PC-9 (cell line): ENCODE measurements at regions not wholly inside any gene's neighbourhood (a gene's known extent, or its start where the extent isn't known, plus 50 kb on each side); places are given as distances from the start of the nearest gene placed in this dataset.

Source experiments
- BruUV-seq: library from RNA; stranded (reverse); fragments of 400-500 nt; replicated peaks from 2 replicates; lab custom pipeline; 2021; lab: Mats Ljungman, UMichigan
- CTCF ChIA-PET: fragments of 300-600 bp; sonication (Branson Sonifier 250); formaldehyde crosslinking; loops from one replicate; lab custom pipeline; 2022; ENCODE audit warnings: antibody characterized with exemption; lab: Charles Lee
- POLR2A ChIA-PET: fragments of 300-600 bp; sonication (Branson Sonifier 250); formaldehyde crosslinking; loops from one replicate; lab custom pipeline; 2022; ENCODE audit warnings: antibody characterized with exemption; ENCODE audit not compliant: unreplicated experiment; lab: Charles Lee
- DNase-seq, 2 experiments: peaks; one replicate each; pipeline versions ENCODE4 v3.0.0 to v3.0.0-alpha.2; 2015 to 2022; ENCODE audit warnings: mixed read lengths in 1 of 2
- H2AFZ ChIP-seq: fragments of 200-600 bp; sonication (generic); 2 replicates; pipeline ENCODE4 v1.8.1; 2017; ENCODE audit warnings: antibody characterized with exemption
- H3F3A ChIP-seq: fragments of 200-600 bp; sonication (generic); 2 replicates; pipeline ENCODE4 v1.8.1; 2017; ENCODE audit warnings: antibody characterized with exemption, mild to moderate bottlenecking, low read depth; ENCODE audit not compliant: insufficient read depth
- H3K27ac ChIP-seq: fragments of 200-600 bp; sonication (generic); 2 replicates; pipeline ENCODE4 v1.6.1; 2016; ENCODE audit warnings: mixed run types
- H3K27me3 ChIP-seq: fragments of 200-600 bp; sonication (generic); 2 replicates; pipeline ENCODE4 v1.6.1; 2016; ENCODE audit warnings: low read depth, mixed run types; ENCODE audit not compliant: insufficient read depth
- H3K36me3 ChIP-seq: fragments of 200-600 bp; sonication (generic); 2 replicates; pipeline ENCODE4 v1.6.1; 2016; ENCODE audit warnings: low read depth, mixed run types
- H3K4me1 ChIP-seq: fragments of 200-600 bp; sonication (generic); replicated peaks from 2 replicates; pipeline ENCODE4 v1.6.1; 2016; ENCODE audit warnings: mixed run types; ENCODE audit not compliant: insufficient read depth
- H3K4me2 ChIP-seq: fragments of 200-600 bp; sonication (generic); 2 replicates; pipeline ENCODE4 v1.6.1; 2017; ENCODE audit warnings: mixed run types
- H3K4me3 ChIP-seq: fragments of 200-600 bp; sonication (generic); 2 replicates; pipeline ENCODE4 v1.6.1; 2016; ENCODE audit warnings: mixed run types
- H3K79me2 ChIP-seq: fragments of 200-600 bp; sonication (generic); 2 replicates; pipeline ENCODE4 v1.6.1; 2017; ENCODE audit warnings: low read depth, mixed run types
- H3K9me2 ChIP-seq: fragments of 200-600 bp; sonication (generic); 2 replicates; pipeline ENCODE4 v1.8.1; 2017; ENCODE audit warnings: mild to moderate bottlenecking; ENCODE audit not compliant: insufficient read depth
- H3K9me3 ChIP-seq: fragments of 200-600 bp; sonication (generic); 2 replicates; pipeline ENCODE4 v1.8.1; 2016; ENCODE audit warnings: low read depth; ENCODE audit not compliant: insufficient read depth
- H4K20me1 ChIP-seq: fragments of 200-600 bp; sonication (generic); 2 replicates; pipeline ENCODE4 v1.8.1; 2017; ENCODE audit not compliant: insufficient read depth
- CTCF ChIP-seq: fragments of 200-600 bp; sonication (generic); conservative IDR thresholded peaks from 2 replicates; pipeline ENCODE4 v1.6.1; 2017; ENCODE audit warnings: mixed run types, antibody characterized with exemption, mild to moderate bottlenecking, moderate library complexity
- EZH2 ChIP-seq: fragments of 200-600 bp; sonication (generic); IDR thresholded peaks from 2 replicates; pipeline ENCODE4 v1.8.0; 2017; ENCODE audit warnings: antibody characterized with exemption, low read depth
- intact Hi-C: fragments of 100-400 bp; cut with micrococcal nuclease; formaldehyde crosslinking; loops from one replicate; pipeline ENCODE4 v1.10.0; 2022; ENCODE audit not compliant: unreplicated experiment

GRCh38 chr13:73828811-73829210 is 305.4 kb downstream of the KLF12 start:
- ChIA-PET POLR2A (no interaction called here), CTCF (no interaction called here)
- no peaks in the 10 kb centered on the region for H3K79me2 ChIP-seq
- no peaks in the 10 kb centered on the region for H3K27me3 ChIP-seq
- no TSS peak for BruUV-seq
- no peaks in the 10 kb centered on the region for H4K20me1 ChIP-seq
- H3K9me2 ChIP-seq, result no peaks in the 10 kb centered on the region; the same call in 1 of the 2 replicates
- H3K27ac ChIP-seq, result no peak overlapping the region
- H3K9me3 ChIP-seq, result no peaks in the 10 kb centered on the region
- intact Hi-C loops, result no loop called here
- H3K4me1 ChIP-seq, result no peaks in the 10 kb centered on the region
- no peak for DNase-seq
- no peak overlapping the region for H3K4me2 ChIP-seq
- H3K36me3 ChIP-seq, result no peaks in the 10 kb centered on the region
- no peak for TF ChIP-seq EZH2
- TF ChIP-seq CTCF, result no peak
- no peak overlapping the region for H3K4me3 ChIP-seq
- H3F3A ChIP-seq, result no peaks in the 10 kb centered on the region
- no peak overlapping the region for H2AFZ ChIP-seq

- Histone ChIP-seq H3K4me1 (no peaks in the 10 kb centered on the region), H3K27ac (no peak overlapping the region), H3K4me3 (no peak overlapping the region), H4K20me1 (no peaks in the 10 kb centered on the region), H3K4me2 (no peak overlapping the region), H3K36me3 (no peaks in the 10 kb centered on the region), H3K79me2 (no peaks in the 10 kb centered on the region), H3K9me3 (no peaks in the 10 kb centered on the region), H3F3A (no peaks in the 10 kb centered on the region), H3K27me3 (no peaks in the 10 kb centered on the region), H2AFZ (no peak overlapping the region), H3K9me2 (no peaks in the 10 kb centered on the region; the same call in 1 of the 2 replicates)
- ChIA-PET CTCF (no interaction called here), POLR2A (no interaction called here)
- BruUV-seq, result no TSS peak
- intact Hi-C loops, result no loop called here
- TF ChIP-seq CTCF, result no peak
- TF ChIP-seq EZH2, result no peak
- DNase-seq, result no peak
Measured at GRCh38 chr13:73827434-73827833, 306.8 kb downstream of the KLF12 start.

- POLR2A ChIA-PET, result no interaction called here
- no peaks in the 10 kb centered on the region for H4K20me1 ChIP-seq
- no peaks in the 10 kb centered on the region for H3F3A ChIP-seq
Measured at GRCh38 chr13:73825143-73825542, 309.1 kb downstream of the KLF12 start.

More at GRCh38 chr13:73825143-73825542, 309.1 kb downstream of the KLF12 start:
- TF ChIP-seq CTCF, result no peak
- TF ChIP-seq EZH2, result no peak
- Histone ChIP-seq H3K27ac (no peak overlapping the region), H3K4me1 (no peaks in the 10 kb centered on the region), H3K36me3 (no peaks in the 10 kb centered on the region), H2AFZ (no peak overlapping the region), H3K79me2 (no peaks in the 10 kb centered on the region), H3K4me2 (no peak overlapping the region), H3K9me2 (no peaks in the 10 kb centered on the region; the same call in 1 of the 2 replicates), H3K27me3 (no peaks in the 10 kb centered on the region), H3K9me3 (no peaks in the 10 kb centered on the region), H3K4me3 (no peak overlapping the region)
- DNase-seq, result no peak
- no TSS peak for BruUV-seq
- intact Hi-C loops, result no loop called here
- CTCF ChIA-PET, result no interaction called here
